ENCODE measurements at regions not wholly inside any gene's neighbourhood (a gene's known extent, or its start where the extent isn't known, plus 50 kb on each side); places are given as distances from the start of the nearest gene placed in this dataset.

GRCh38 chr12:59080101-59080500, 159.8 kb upstream of the LRIG3 start:
- no peak for DNase-seq (ENCODE audit: low spot score in 2 of 2)
- no peaks in the 10 kb centered on the region for H3K36me3 ChIP-seq
- peaks cover 51% of the 10 kb centered on the region for H3K4me1 ChIP-seq
- peak in 1 of 3 donors; percentile 35 for TF ChIP-seq POLR2AphosphoS5 (IDR thresholded peaks at IDR 0.05)
- no peak for TF ChIP-seq EP300 (IDR thresholded peaks at IDR 0.05)
- TF ChIP-seq POLR2A (IDR thresholded peaks at IDR 0.05): no peak
- no peak for TF ChIP-seq CTCF (IDR thresholded peaks at IDR 0.05)
- no peaks in the 10 kb centered on the region for H3K27me3 ChIP-seq
- peak overlapping the region; percentile 81 for H3K27ac ChIP-seq
- no peaks in the 10 kb centered on the region for H3K9me3 ChIP-seq
- 52% methylated on average over 1 of the region's 1 CpG for WGBS
- H3K4me3 ChIP-seq: no peak overlapping the region

GRCh38 chr12:59079472-59079871, 159.2 kb upstream of the LRIG3 start:
- 48% methylated on average over 4 of the region's 4 CpGs for WGBS
- Histone ChIP-seq H3K9me3 (no peaks in the 10 kb centered on the region), H3K27me3 (no peaks in the 10 kb centered on the region), H3K4me1 (peaks cover 49% of the 10 kb centered on the region), H3K4me3 (peak overlapping the region; percentile 1), H3K36me3 (no peaks in the 10 kb centered on the region), H3K27ac (peak overlapping the region; percentile 81)
- no peak for DNase-seq (ENCODE audit: low spot score in 2 of 2)
- TF ChIP-seq POLR2A (IDR thresholded peaks at IDR 0.05) (no peak), EP300 (IDR thresholded peaks at IDR 0.05) (no peak), CTCF (IDR thresholded peaks at IDR 0.05) (no peak), POLR2AphosphoS5 (IDR thresholded peaks at IDR 0.05) (no peak)

- peak overlapping the region; percentile 1 for H3K4me3 ChIP-seq
- no peaks in the 10 kb centered on the region for H3K9me3 ChIP-seq
- TF ChIP-seq CTCF (IDR thresholded peaks at IDR 0.05): no peak
- no peak for TF ChIP-seq POLR2AphosphoS5 (IDR thresholded peaks at IDR 0.05)
- TF ChIP-seq EP300 (IDR thresholded peaks at IDR 0.05): no peak
- no peak for TF ChIP-seq POLR2A (IDR thresholded peaks at IDR 0.05)
- WGBS: 28% methylated on average over 2 of the region's 2 CpGs
- peak overlapping the region; percentile 81 for H3K27ac ChIP-seq
- H3K36me3 ChIP-seq: no peaks in the 10 kb centered on the region
- no peak for DNase-seq (ENCODE audit: low spot score in 2 of 2)
- no peaks in the 10 kb centered on the region for H3K27me3 ChIP-seq
- H3K4me1 ChIP-seq: peaks cover 44% of the 10 kb centered on the region
Observed at GRCh38 chr12:59079002-59079401, 158.7 kb upstream of the LRIG3 start.

DNA sequence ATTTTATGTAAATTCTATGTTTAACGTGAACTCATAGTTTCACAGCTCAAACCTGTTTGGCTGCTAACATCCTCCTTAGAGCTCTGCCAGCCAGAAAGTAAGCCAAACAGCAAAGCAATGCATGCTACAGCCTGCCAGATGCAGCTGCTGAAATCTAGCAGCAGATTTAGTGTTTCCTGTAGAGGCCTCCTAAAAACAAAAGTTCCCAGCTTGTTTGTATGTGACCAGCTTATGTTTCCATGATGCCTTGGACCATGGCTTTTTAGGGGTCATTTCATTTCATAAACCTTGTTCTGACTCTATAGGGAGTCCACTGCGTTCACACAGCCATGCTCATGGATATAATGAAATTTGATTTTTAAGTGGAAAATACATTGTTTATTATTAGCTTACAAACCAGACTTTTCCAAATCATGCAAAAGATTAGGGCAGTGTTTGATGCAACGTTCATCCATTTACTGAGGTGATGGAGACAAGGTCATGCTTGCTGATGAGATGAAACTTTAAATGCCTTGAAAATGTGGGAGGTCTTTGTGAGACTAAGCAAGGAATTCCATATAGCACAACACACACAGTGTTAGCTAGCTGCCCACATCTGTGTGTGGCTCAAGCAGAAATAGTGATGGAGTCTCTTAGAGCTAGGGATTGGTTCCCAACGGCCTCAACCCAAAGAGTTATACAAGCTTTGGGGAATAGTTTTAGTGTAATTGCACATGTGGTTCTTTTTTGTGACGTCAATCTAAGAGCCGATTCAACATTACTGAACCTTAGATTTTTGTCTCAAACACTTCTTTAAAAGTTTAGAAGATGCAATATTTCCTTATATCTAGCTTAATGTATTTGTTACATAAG, 157.5 kb upstream of the LRIG3 start:
- H3K36me3 ChIP-seq: no peaks in the 10 kb centered on the region
- no peaks in the 10 kb centered on the region for H3K27me3 ChIP-seq
- 25% methylated on average over 6 of the region's 6 CpGs for WGBS
- TF ChIP-seq POLR2AphosphoS5 (IDR thresholded peaks at IDR 0.05): peak in 1 of 3 donors; percentile 76
- TF ChIP-seq CTCF (IDR thresholded peaks at IDR 0.05): no peak
- no peak for TF ChIP-seq EP300 (IDR thresholded peaks at IDR 0.05)
- H3K9me3 ChIP-seq: no peaks in the 10 kb centered on the region
- H3K27ac ChIP-seq: peak overlapping the region; percentile 81
- H3K4me3 ChIP-seq: no peak overlapping the region
- peaks cover 44% of the 10 kb centered on the region for H3K4me1 ChIP-seq
- DNase-seq (ENCODE audit: low spot score in 2 of 2): no peak

DNA sequence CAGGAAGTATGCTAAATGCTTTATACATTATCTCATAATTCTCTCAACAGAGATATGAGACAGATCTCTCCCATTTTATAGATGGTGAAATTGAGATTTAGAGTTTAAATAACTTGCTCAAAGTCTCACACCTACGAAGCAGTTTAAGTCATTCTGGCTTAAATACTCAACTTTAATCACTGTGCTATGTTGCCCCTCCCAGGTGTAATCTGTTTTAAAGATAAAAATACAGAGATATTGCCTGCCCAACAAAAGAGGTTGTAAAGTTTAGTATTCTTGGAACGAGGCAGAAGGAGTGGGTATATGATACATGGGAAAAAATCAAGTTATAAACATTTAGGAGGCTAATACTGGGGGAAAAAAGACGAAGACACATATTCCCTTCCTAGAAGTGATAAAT, 156.8 kb upstream of the LRIG3 start:
- Histone ChIP-seq H3K27me3 (no peaks in the 10 kb centered on the region), H3K4me1 (peaks cover 44% of the 10 kb centered on the region), H3K27ac (peak overlapping the region; percentile 81), H3K4me3 (no peak overlapping the region), H3K9me3 (no peaks in the 10 kb centered on the region), H3K36me3 (no peaks in the 10 kb centered on the region)
- TF ChIP-seq CTCF (IDR thresholded peaks at IDR 0.05) (no peak), EP300 (IDR thresholded peaks at IDR 0.05) (no peak), POLR2AphosphoS5 (IDR thresholded peaks at IDR 0.05) (no peak), POLR2A (IDR thresholded peaks at IDR 0.05) (no peak)
- 26% methylated on average over 3 of the region's 3 CpGs for WGBS
- no peak for DNase-seq (ENCODE audit: low spot score in 2 of 2)
